Thyroid gland (tissue), 4 donors: ENCODE measurements at regions not wholly inside any gene's neighbourhood (a gene's known extent, or its start where the extent isn't known, plus 50 kb on each side); places are given as distances from the start of the nearest gene placed in this dataset.

Source experiments
- CTCF ChIP-seq, 6 experiments: fragments of 200-600 bp in 3 of 6; fragments of 450-650 bp in 3 of 6; sonication (generic) in 3 of 6; IDR thresholded peaks; one replicate each; pipeline ENCODE4 v1.5.1; 2016 to 2019; ENCODE audit warnings: antibody characterized with exemption in 6 of 6, mild to moderate bottlenecking in 2 of 6, inconsistent platforms in 1 of 6, moderate library complexity in 1 of 6
- POLR2A ChIP-seq, 2 donors: fragments of 450-650 bp; IDR thresholded peaks; one replicate each; pipeline ENCODE4 v1.6.1; 2017; ENCODE audit warnings: antibody characterized with exemption in 2 of 2, mild to moderate bottlenecking in 2 of 2, moderate library complexity in 1 of 2

- TF ChIP-seq CTCF (IDR thresholded peaks at IDR 0.05) (no peak), POLR2A (IDR thresholded peaks at IDR 0.05) (no peak)
Observed at GRCh38 chr2:42958741-42959233, 166.4 kb upstream of the HAAO start.
